HS-27A (cell line): ENCODE measurements at regions not wholly inside any gene's neighbourhood (a gene's known extent, or its start where the extent isn't known, plus 50 kb on each side); places are given as distances from the start of the nearest gene placed in this dataset.

Source experiments
- DNase-seq: peaks from one replicate; pipeline ENCODE4 v3.0.0-alpha.2; 2012; ENCODE audit warnings: low read depth, missing footprints

- DNase-seq: no peak
These were observed 121.8 kb upstream of the WNT4 start for GRCh38 chr1:22264464-22265341.

- no peak for DNase-seq
These were observed 123.2 kb upstream of the WNT4 start for GRCh38 chr1:22266141-22266540.

GRCh38 chr1:22267413-22268175 is 124.7 kb upstream of the WNT4 start:
- no peak for DNase-seq

- DNase-seq: no peak
These were observed 125.4 kb upstream of the WNT4 start for GRCh38 chr1:22268327-22268726.

GRCh38 chr1:22271847-22272801 is 129.2 kb upstream of the WNT4 start:
- DNase-seq: no peak

- DNase-seq: no peak
These were observed 131.1 kb upstream of the WNT4 start for GRCh38 chr1:22273686-22274681.

- DNase-seq: no peak
These were observed 132.3 kb upstream of the WNT4 start for GRCh38 chr1:22275167-22275566.

- no peak for DNase-seq
These were observed 132.9 kb upstream of the WNT4 start for GRCh38 chr1:22275626-22276395.

GRCh38 chr1:22276396-22276748 is 133.5 kb upstream of the WNT4 start:
- no peak for DNase-seq

- no peak for DNase-seq
These were observed 134.8 kb upstream of the WNT4 start for GRCh38 chr1:22277662-22278061.

GRCh38 chr1:22279735-22280134 is 136.8 kb upstream of the WNT4 start:
- no peak for DNase-seq

- no peak for DNase-seq
These were observed 137.6 kb upstream of the WNT4 start for GRCh38 chr1:22280526-22280925.

- no peak for DNase-seq
These were observed 138.8 kb upstream of the WNT4 start for GRCh38 chr1:22281521-22282363.

GRCh38 chr1:22282364-22282995 is 139.6 kb upstream of the WNT4 start:
- DNase-seq: no peak

- DNase-seq: no peak
These were observed 140.7 kb upstream of the WNT4 start for GRCh38 chr1:22283596-22283995.

- DNase-seq: no peak
These were observed 141.3 kb upstream of the WNT4 start for GRCh38 chr1:22284236-22284635.

GRCh38 chr1:22284906-22285548 is 142.1 kb upstream of the WNT4 start:
- DNase-seq: no peak
